Endodermal cell (in vitro differentiated cells): ENCODE measurements at regions not wholly inside any gene's neighbourhood (a gene's known extent, or its start where the extent isn't known, plus 50 kb on each side); places are given as distances from the start of the nearest gene placed in this dataset.
A peak's percentile ranks its signal among the peaks of the same experiment; 100 is the strongest.

Source experiments
- DNase-seq: peaks from one replicate; pipeline ENCODE4 v3.0.0-alpha.2; 2017
- H3K27ac ChIP-seq: 2 replicates; pipeline ENCODE4 v1.5.1; 2013; ENCODE audit warnings: mild to moderate bottlenecking, low read depth, low read length, moderate library complexity
- H3K27me3 ChIP-seq: 2 replicates; pipeline ENCODE4 v1.6.1; 2013; ENCODE audit warnings: mild to moderate bottlenecking, low read length, moderate library complexity; ENCODE audit not compliant: insufficient read depth, control insufficient read depth, poor library complexity, severe bottlenecking
- H3K36me3 ChIP-seq: 2 replicates; pipeline ENCODE4 v1.7.0; 2013; ENCODE audit warnings: mild to moderate bottlenecking, low read length, moderate library complexity; ENCODE audit not compliant: control insufficient read depth, insufficient read depth
- H3K4me1 ChIP-seq: one replicate; pipeline ENCODE4 v1.7.0; 2013; ENCODE audit warnings: low read length; ENCODE audit not compliant: control insufficient read depth, insufficient read depth
- H3K4me3 ChIP-seq: 2 replicates; pipeline ENCODE4 v1.5.1; 2013; ENCODE audit warnings: mild to moderate bottlenecking, low read length, moderate library complexity
- H3K9ac ChIP-seq: 2 replicates; pipeline ENCODE4 v1.6.1; 2013; ENCODE audit warnings: mild to moderate bottlenecking, low read length, moderate library complexity; ENCODE audit not compliant: poor library complexity, severe bottlenecking; ENCODE audit errors: extremely low read depth
- H3K9me3 ChIP-seq: 2 replicates; pipeline ENCODE4 v1.6.1; 2013; ENCODE audit warnings: mild to moderate bottlenecking, low read length, moderate library complexity; ENCODE audit not compliant: control insufficient read depth
- H3K27ac Mint-ChIP-seq: 2 replicates; pipeline ENCODE4 v1.8.0; 2020; ENCODE audit warnings: mixed read lengths
- H3K27me3 Mint-ChIP-seq: 2 replicates; pipeline ENCODE4 v1.8.0; 2021; ENCODE audit warnings: mild to moderate bottlenecking, mixed read lengths; ENCODE audit not compliant: insufficient read depth
- H3K36me3 Mint-ChIP-seq: 2 replicates; pipeline ENCODE4 v1.8.0; 2020; ENCODE audit warnings: low read depth, mixed read lengths
- H3K4me1 Mint-ChIP-seq: 2 replicates; pipeline ENCODE4 v1.8.0; 2020; ENCODE audit warnings: mixed read lengths
- H3K4me3 Mint-ChIP-seq: 2 replicates; pipeline ENCODE4 v1.8.0; 2020; ENCODE audit warnings: mild to moderate bottlenecking, moderate library complexity, mixed read lengths
- H3K9me3 Mint-ChIP-seq: 2 replicates; pipeline ENCODE4 v1.8.0; 2020; ENCODE audit warnings: mild to moderate bottlenecking, mixed read lengths
- CTCF ChIP-seq: fragments of 200-600 bp; sonication (generic); conservative IDR thresholded peaks from 2 replicates; pipeline ENCODE4 v1.5.0; 2021; ENCODE audit warnings: antibody characterized with exemption, mild to moderate bottlenecking
- WGBS, 2 experiments: methylation state at CpG; one replicate each; pipeline versions ENCODE4 v1.1.5 to v1.1.7; 2013; ENCODE audit warnings: missing lambda C conversion rate in 2 of 2, mixed read lengths in 1 of 2; ENCODE audit not compliant: insufficient coverage in 1 of 2, insufficient read length in 1 of 2; 5-methylcytosine and 5-hydroxymethylcytosine counted together

GRCh38 chr20:4095639-4096038 lies 53.0 kb upstream of the SMOX start:
- peaks cover 3% of the 10 kb centered on the region for H3K27me3 Mint-ChIP-seq
- WGBS, 2 experiments = 39% methylated on average over 2 of the region's 2 CpGs; no CpG with 5 or more reads in 1 of the 2 experiments

GRCh38 chr20:4091490-4092479 lies 56.8 kb upstream of the SMOX start:
- H3K36me3 Mint-ChIP-seq = no peaks in the 10 kb centered on the region
- peaks cover 10% of the 10 kb centered on the region for H3K4me1 Mint-ChIP-seq
- H3K27ac ChIP-seq = no peak overlapping the region

More at GRCh38 chr20:4095639-4096038, 53.0 kb upstream of the SMOX start:
- H3K4me3 ChIP-seq = no peak overlapping the region
- no peaks in the 10 kb centered on the region for H3K36me3 ChIP-seq
- no peaks in the 10 kb centered on the region for H3K27me3 ChIP-seq
- peaks cover 15% of the 10 kb centered on the region for H3K9me3 Mint-ChIP-seq
- peaks cover 4% of the 10 kb centered on the region for H3K4me1 Mint-ChIP-seq
- no peak for TF ChIP-seq CTCF
- H3K4me3 Mint-ChIP-seq = no peak overlapping the region
- no peak overlapping the region for H3K9ac ChIP-seq
- DNase-seq = no peak
- no peaks in the 10 kb centered on the region for H3K4me1 ChIP-seq
- no peak overlapping the region for H3K27ac ChIP-seq
- H3K27ac Mint-ChIP-seq = no peak overlapping the region
- H3K9me3 ChIP-seq = peaks cover 9% of the 10 kb centered on the region
- H3K36me3 Mint-ChIP-seq = no peaks in the 10 kb centered on the region

More at GRCh38 chr20:4091490-4092479, 56.8 kb upstream of the SMOX start:
- Mint-ChIP-seq H3K27ac (no peak overlapping the region), H3K9me3 (peaks cover 15% of the 10 kb centered on the region), H3K27me3 (peaks cover 7% of the 10 kb centered on the region), H3K4me3 (no peak overlapping the region)
- H3K4me1 ChIP-seq = no peaks in the 10 kb centered on the region
- H3K36me3 ChIP-seq = no peaks in the 10 kb centered on the region
- no peak overlapping the region for H3K4me3 ChIP-seq
- WGBS, 2 experiments = 56 to 82% methylated on average over 9 to 24 of the region's 24 CpGs
- H3K27me3 ChIP-seq = no peaks in the 10 kb centered on the region
- peak; percentile 94 for DNase-seq
- TF ChIP-seq CTCF = peak; percentile 84
- no peak overlapping the region for H3K9ac ChIP-seq
- peaks cover 9% of the 10 kb centered on the region for H3K9me3 ChIP-seq
